HG03159 (cell line): ENCODE measurements at regions not wholly inside any gene's neighbourhood (a gene's known extent, or its start where the extent isn't known, plus 50 kb on each side); places are given as distances from the start of the nearest gene placed in this dataset.
"Not testable (repeated sequence)": the region's sequence is repeated elsewhere in the genome, so short reads cannot be mapped to it uniquely, and the experiment has no call there.

Experiments used
- ATAC-seq: cut with Tn5 transposase; IDR thresholded peaks from one replicate; pipeline ENCODE4 v1.9.1; 2021; ENCODE audit warnings: mild to moderate bottlenecking, moderate library complexity; ENCODE audit not compliant: unreplicated experiment

DNA sequence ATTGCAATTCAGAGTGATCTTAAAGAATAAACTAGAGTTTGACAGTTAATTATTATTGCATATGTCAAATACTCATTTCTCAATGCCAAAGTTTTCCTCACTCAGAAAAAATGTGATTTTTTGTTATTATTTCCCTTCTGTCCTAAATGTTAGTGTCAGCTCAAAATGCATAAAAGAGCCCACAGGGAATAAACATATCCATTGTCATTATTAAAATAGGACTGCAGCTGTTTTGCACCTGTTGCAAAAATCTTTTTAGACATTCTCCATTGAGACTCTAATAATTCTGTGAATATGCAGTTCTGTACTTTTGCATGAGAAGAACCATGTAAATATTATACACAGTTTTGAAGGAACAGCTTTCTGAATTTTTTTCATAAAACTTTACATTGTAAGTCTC, 540.0 kb upstream of the SLC39A10 start:
- ATAC-seq, result no peak

DNA sequence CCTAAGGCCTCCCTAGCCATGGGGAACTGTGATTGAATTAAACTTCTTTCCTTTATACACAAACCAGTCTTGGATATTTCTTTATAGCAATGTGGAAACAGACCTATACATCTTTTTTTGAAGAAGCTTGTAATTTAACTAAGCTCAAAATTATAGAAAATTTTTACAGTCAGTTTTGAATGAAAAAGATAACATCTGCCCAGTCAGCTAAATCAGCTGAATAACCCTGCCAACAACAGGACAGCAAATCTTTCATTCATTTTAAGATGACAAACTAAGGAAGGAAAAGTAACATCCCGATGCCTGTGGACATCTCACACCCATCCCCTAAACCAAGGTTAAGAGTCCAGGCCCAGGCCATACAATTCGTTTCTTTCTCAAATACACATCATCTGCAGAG, 541.3 kb upstream of the SLC39A10 start:
- no peak for ATAC-seq

DNA sequence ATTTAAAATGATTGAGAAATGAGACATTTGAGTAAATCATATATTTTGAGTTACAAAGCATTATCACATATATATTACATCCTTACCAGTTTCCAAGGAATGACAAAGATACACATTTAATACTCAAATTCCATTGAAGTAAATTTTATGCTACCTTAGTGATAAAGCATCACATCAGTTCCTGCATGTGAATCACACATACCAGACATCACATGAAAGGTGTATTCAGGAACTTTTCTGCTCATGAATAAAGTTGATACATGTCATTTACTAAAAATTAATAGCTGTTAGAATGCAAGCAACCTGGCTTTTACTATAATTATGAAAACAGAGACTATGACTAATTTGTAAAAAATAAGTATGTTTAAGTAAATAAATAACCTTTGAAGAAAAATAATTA, 548.8 kb upstream of the SLC39A10 start:
- no peak for ATAC-seq

DNA sequence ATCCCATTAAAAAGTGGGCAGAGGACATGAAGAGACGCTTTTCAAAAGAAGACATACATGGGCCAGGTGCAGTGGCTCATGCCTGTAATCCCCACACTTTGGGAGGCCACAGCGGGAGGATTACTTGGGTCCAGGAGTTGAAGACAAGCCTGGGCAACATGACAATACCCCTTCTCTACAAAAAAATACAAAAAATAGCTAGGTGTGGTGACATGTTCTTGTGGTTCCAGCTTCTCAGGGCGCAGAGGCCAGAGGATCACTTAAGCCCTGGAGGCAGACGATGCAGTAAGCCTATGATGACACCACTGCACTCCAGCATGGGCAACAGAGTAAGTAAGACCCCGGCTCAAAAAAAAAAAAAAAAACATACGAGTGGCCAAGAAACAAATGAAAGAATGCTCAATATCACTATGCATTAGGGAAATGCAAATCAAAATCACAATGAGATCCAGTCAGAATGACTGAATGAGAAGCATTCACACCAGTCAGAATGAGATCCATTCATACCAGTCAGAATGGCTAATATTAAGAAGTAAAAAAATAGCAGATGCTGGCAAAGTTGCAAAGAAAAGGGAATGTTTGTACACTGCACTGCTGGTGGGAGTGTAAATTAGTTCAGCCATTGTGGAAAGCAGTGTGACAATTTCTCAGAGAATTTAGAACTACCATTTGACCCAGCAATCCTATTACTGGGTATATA, 550.2 kb upstream of the SLC39A10 start:
- ATAC-seq, result no peak

DNA sequence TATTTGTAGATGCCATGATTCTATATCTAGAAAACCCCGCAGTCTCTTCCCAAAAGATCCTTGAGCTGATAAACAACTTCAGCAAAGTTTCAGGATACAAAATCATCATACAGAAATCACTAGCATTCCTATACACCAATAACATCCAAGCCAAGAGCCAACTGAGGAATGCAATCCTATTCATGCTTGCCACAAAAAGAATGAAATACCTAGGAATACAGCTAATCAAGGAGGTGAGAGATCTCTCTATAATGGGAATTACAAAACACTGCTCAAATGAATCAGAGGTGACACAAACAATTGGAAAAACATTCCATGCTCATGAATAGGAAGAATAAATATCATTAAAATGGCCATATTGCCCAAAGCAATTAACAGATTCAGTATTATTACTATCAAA, 551.4 kb upstream of the SLC39A10 start:
- ATAC-seq, result no peak

DNA sequence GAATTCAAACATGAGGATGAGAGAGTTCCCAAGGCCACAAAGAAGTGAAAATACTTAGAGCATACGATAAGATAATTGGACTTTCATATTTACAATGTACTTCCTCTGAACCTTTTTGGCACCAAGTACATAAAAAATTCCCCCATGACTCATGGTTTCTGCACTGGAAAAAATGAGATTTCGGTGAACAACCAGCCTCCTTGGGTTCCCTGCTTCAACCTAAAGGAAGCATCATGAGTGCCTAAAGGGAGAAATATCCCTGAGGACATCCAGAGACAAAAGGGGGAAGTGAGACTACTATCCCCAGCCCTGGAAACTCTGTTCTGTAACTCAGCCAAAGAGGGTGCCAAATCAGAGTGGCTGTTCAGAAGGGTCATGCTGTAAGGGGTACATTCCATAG, 562.7 kb upstream of the SLC39A10 start:
- ATAC-seq, result peak; percentile 47

GRCh38 chr2:195092341-195092740, 564.7 kb upstream of the SLC39A10 start:
- no peak for ATAC-seq

DNA sequence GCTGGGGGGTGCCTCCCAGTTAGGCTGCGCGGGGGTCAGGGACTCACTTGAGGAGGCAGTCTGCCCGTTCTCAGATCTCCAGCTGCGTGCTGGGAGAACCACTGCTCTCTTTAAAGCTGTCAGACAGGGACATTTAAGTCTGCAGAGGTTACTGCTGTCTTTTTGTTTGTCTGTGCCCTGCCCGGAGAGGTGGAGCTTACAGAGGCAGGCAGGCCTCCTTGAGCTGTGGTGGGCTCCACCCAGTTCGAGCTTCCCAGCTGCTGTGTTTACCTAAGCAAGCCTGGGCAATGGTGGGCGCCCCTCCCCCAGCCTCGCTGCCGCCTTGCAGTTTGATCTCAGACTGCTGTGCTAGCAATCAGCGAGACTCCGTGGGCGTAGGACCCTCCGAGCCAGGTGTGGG, 584.2 kb upstream of the SLC39A10 start:
- ATAC-seq, result not testable (repeated sequence)

DNA sequence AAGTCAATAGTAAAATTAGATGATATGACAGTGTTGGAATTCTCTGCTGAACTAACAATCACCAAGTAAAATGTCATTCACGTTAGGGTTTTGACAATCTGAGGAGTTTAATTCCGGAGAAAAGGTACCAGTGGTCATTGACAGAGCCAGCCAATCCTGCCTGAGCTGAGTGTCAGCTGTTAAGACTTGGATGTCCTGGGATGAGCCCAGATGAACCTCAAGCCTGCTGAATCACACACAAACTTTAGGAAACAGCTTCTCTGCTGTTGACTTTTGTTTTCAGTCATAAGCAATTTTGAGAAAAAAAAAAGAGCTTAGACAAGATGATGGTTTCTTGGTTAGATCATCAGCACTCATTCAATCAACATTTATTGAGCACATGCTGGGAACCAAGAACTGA, 600.0 kb upstream of the SLC39A10 start:
- ATAC-seq, result no peak

- no peak for ATAC-seq
Measured at GRCh38 chr2:195055996-195056395, 601.0 kb upstream of the SLC39A10 start.

DNA sequence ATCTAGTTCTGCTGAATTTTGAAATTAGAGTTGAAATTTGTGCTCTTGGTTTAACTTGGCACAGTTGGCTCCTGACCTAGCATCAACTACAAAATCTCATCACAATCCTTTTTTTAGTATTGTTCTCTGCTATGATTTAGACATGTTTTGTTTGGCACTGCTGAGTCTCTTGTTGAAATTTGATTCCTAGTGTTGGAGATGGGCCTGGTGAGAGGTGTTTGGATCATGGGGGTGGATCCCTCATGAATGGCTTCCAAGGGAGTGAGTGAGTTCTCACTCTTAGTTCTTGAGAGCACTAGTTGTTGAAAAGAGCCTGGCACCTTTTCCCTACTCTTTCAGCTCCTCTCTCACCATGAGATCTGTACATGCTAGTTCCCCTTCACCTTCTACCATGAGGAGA, 605.6 kb upstream of the SLC39A10 start:
- ATAC-seq, result no peak

DNA sequence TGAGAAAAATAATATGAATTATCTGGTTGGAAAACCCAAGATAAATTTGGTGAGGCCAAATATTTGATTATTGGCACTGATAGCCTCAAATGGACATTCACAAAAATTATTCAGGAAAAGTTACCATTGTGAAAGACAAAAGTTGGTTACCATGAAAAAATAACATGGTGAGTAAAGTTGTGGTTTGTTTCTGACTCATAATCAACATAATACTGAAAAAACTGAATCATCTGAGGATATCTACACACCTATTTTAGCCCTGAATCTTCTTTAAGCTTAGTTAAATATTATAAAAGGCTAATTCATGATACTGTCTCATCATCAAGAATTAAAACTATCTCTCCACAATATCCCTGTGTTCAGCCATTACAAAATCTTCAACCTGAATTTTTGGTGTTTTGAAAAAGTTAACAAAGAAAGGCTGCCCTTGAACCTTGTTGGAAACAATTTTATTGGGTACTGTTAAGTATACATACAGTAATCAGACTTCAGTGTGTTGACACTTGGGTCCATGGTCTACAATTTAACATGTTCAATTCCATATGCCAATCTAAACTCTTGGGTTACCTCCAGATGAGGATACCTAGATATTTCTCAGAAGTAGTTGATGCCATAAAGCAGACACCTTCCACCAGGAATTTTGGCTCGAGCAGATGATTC, 607.5 kb upstream of the SLC39A10 start:
- peak; percentile 92 for ATAC-seq

GRCh38 chr2:195047955-195048354, 609.1 kb upstream of the SLC39A10 start:
- ATAC-seq, result no peak

GRCh38 chr2:195044801-195045200, 612.2 kb upstream of the SLC39A10 start:
- ATAC-seq, result no peak

DNA sequence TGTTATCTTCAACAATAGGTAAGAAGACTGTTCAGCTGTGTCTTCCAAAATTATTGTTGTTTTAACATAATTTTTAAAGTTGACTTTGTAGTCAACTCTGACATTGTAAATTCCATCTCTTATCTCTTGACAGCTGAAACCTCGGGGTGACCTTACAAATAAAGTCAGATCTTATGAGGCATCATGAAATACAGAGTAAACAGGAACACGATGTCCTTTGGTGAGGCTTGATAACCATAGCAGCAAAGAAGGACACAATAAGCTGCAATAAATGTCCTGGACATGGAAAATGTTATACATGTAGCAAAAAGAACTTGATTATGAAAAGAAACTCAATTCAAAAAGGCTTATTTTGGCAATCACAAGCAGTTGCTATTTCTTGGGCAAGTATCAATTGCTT, 618.9 kb upstream of the SLC39A10 start:
- no peak for ATAC-seq

- no peak for ATAC-seq
Measured at GRCh38 chr2:195037045-195037444, 620.0 kb upstream of the SLC39A10 start.

- no peak for ATAC-seq
Measured at GRCh38 chr2:195031411-195031810, 625.6 kb upstream of the SLC39A10 start.

- no peak for ATAC-seq
Measured at GRCh38 chr2:195029804-195030654, 627.0 kb upstream of the SLC39A10 start.

GRCh38 chr2:195027947-195028346, 629.1 kb upstream of the SLC39A10 start:
- ATAC-seq, result no peak

DNA sequence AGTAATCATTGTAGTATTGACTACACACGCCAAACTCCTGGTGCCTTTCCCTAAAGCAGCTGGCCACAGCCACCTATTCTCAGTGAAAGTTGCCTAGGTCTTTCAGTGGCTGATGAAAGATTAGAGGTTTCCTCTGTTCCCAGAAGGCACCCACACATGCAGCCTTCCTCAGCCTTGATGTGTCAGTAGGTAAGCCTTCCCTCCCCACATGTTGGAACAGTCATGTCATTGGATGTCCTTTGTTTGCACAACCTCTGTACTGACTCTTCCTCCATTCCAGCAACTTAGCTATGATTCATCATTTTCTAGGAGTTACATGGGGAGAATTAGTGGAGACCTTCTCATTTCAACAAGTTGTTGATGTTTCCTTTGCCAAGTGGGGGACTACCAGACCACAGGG, 630.8 kb upstream of the SLC39A10 start:
- ATAC-seq, result no peak

GRCh38 chr2:195022508-195022830, 634.6 kb upstream of the SLC39A10 start:
- no peak for ATAC-seq
